Left lung (tissue), 4 donors: ENCODE measurements at regions not wholly inside any gene's neighbourhood (a gene's known extent, or its start where the extent isn't known, plus 50 kb on each side); places are given as distances from the start of the nearest gene placed in this dataset.

Experiments used
- ATAC-seq: fragments of 200-7000 bp; cut with Tn5 transposase; one replicate; pipeline ENCODE4 v1.9.1; 2020; ENCODE audit warnings: moderate library complexity
- DNase-seq, 4 donors: peaks; one replicate each; pipeline ENCODE4 v3.0.0-alpha.2; 2013 to 2020
- H3K27ac ChIP-seq, 2 donors: fragments of 200-600 bp; sonication (generic) in 1 of 2; one replicate each; pipeline versions ENCODE4 v1.5.0 to v1.8.0; 2020 to 2021
- H3K27me3 ChIP-seq, 2 donors: fragments of 200-600 bp; sonication (generic) in 1 of 2; one replicate each; pipeline versions ENCODE4 v1.5.0 to v1.8.0; 2020 to 2021
- H3K36me3 ChIP-seq, 2 donors: fragments of 200-600 bp; sonication (generic) in 1 of 2; one replicate each; pipeline versions ENCODE4 v1.5.0 to v1.8.0; 2020 to 2021
- H3K4me1 ChIP-seq, 2 donors: fragments of 200-600 bp; one replicate each; pipeline ENCODE4 v1.8.0; 2021
- H3K4me3 ChIP-seq, 2 donors: fragments of 200-600 bp; sonication (generic) in 1 of 2; one replicate each; pipeline versions ENCODE4 v1.5.0 to v1.8.0; 2020 to 2021; ENCODE audit warnings: mild to moderate bottlenecking in 1 of 2
- H3K9me3 ChIP-seq, 2 donors: fragments of 200-600 bp; sonication (generic) in 1 of 2; one replicate each; pipeline versions ENCODE4 v1.5.0 to v1.8.0; 2020 to 2021
- CTCF ChIP-seq, 2 donors: fragments of 200-600 bp; sonication (generic) in 1 of 2; IDR thresholded peaks; one replicate each; pipeline versions ENCODE4 v1.5.0 to v1.8.0; 2021; ENCODE audit warnings: antibody characterized with exemption in 2 of 2
- intact Hi-C, 2 donors: fragments of 100-400 bp; cut with DNase I; formaldehyde crosslinking; loops; one replicate each; pipeline versions ENCODE4 v1.11.2 to v1.14.2; 2022
- donor health status: DM: no; HTN: yes; CAD: no.
- donor health status: DM: no; HTN: no; CAD: no.

GRCh38 chr3:110859336-110859735 is 212.3 kb upstream of the NECTIN3 start:
- Histone ChIP-seq H3K27me3 (no peaks in the 10 kb centered on the region), H3K27ac (no peak overlapping the region), H3K4me3 (no peak overlapping the region), H3K4me1 (no peaks in the 10 kb centered on the region), H3K36me3 (no peaks in the 10 kb centered on the region), H3K9me3 (no peaks in the 10 kb centered on the region)
- no peak for TF ChIP-seq CTCF (IDR thresholded peaks at IDR 0.05)
- DNase-seq: no peak
- intact Hi-C loops: no loop called here
- no peak for ATAC-seq

GRCh38 chr3:110859993-110860392 is 211.6 kb upstream of the NECTIN3 start:
- no peaks in the 10 kb centered on the region for H3K9me3 ChIP-seq
- no peaks in the 10 kb centered on the region for H3K4me1 ChIP-seq
- DNase-seq (no peak), ATAC-seq (no peak)
- H3K4me3 ChIP-seq: no peak overlapping the region
- intact Hi-C loops: no loop called here
- TF ChIP-seq CTCF (IDR thresholded peaks at IDR 0.05): no peak
- no peaks in the 10 kb centered on the region for H3K36me3 ChIP-seq
- no peak overlapping the region for H3K27ac ChIP-seq
- no peaks in the 10 kb centered on the region for H3K27me3 ChIP-seq

GRCh38 chr3:110865934-110866333 is 205.7 kb upstream of the NECTIN3 start:
- H3K9me3 ChIP-seq: no peaks in the 10 kb centered on the region
- H3K27ac ChIP-seq: no peak overlapping the region
- no peaks in the 10 kb centered on the region for H3K4me1 ChIP-seq
- DNase-seq (no peak), ATAC-seq (no peak)
- no peak overlapping the region for H3K4me3 ChIP-seq
- H3K36me3 ChIP-seq: no peaks in the 10 kb centered on the region
- H3K27me3 ChIP-seq: no peaks in the 10 kb centered on the region
- TF ChIP-seq CTCF (IDR thresholded peaks at IDR 0.05): no peak
- intact Hi-C loops: no loop called here

- Histone ChIP-seq H3K36me3 (no peaks in the 10 kb centered on the region), H3K9me3 (no peaks in the 10 kb centered on the region), H3K27ac (no peak overlapping the region), H3K27me3 (no peaks in the 10 kb centered on the region), H3K4me1 (no peaks in the 10 kb centered on the region), H3K4me3 (no peak overlapping the region)
- intact Hi-C loops: no loop called here
- DNase-seq (no peak), ATAC-seq (no peak)
- no peak for TF ChIP-seq CTCF (IDR thresholded peaks at IDR 0.05)
Observed at GRCh38 chr3:110868106-110868505, 203.5 kb upstream of the NECTIN3 start.

- no peaks in the 10 kb centered on the region for H3K36me3 ChIP-seq
- H3K27ac ChIP-seq: no peak overlapping the region
- H3K9me3 ChIP-seq: peaks cover 0 to 11% of the 10 kb centered on the region in 2 donors
- DNase-seq: no peak
- H3K27me3 ChIP-seq: no peaks in the 10 kb centered on the region
- no peak for TF ChIP-seq CTCF (IDR thresholded peaks at IDR 0.05)
- no peak for ATAC-seq
- intact Hi-C loops: no loop called here
- no peaks in the 10 kb centered on the region for H3K4me1 ChIP-seq
- no peak overlapping the region for H3K4me3 ChIP-seq
Observed at GRCh38 chr3:110869736-110870135, 201.9 kb upstream of the NECTIN3 start.
